PFSK-1 (cell line): ENCODE measurements at regions not wholly inside any gene's neighbourhood (a gene's known extent, or its start where the extent isn't known, plus 50 kb on each side); places are given as distances from the start of the nearest gene placed in this dataset.

ENCODE experiments used
- FOXP2 ChIP-seq: optimal IDR thresholded peaks from 2 replicates; pipeline ENCODE3; 2011; ENCODE audit warnings: borderline replicate concordance, control low read depth, inconsistent platforms; ENCODE audit not compliant: insufficient read depth; ENCODE audit errors: extremely low read length, extremely low read depth
- POLR2AphosphoS5 ChIP-seq: IDR thresholded peaks from 2 replicates; pipeline ENCODE4 v1.6.1; 2012; ENCODE audit warnings: low read depth, mild to moderate bottlenecking, control low read depth, low read length, moderate library complexity
- SIN3A ChIP-seq: IDR thresholded peaks from 2 replicates; pipeline ENCODE4 v1.6.1; 2012; ENCODE audit warnings: mild to moderate bottlenecking, low read length, moderate library complexity, borderline replicate concordance; ENCODE audit not compliant: insufficient read depth
- TAF1 ChIP-seq: IDR thresholded peaks from 2 replicates; pipeline ENCODE4 v1.6.1; 2012; ENCODE audit warnings: low read length, control low read depth, borderline replicate concordance; ENCODE audit not compliant: insufficient read depth
- TF ChIP-seq, protein P1 (sequence below), 2 experiments: IDR thresholded peaks; 2 replicates each; pipeline versions ENCODE4 v1.6.1 to v1.8.0; 2011 to 2012; ENCODE audit warnings: low read depth in 2 of 2, low read length in 2 of 2, control low read depth in 1 of 2, inconsistent platforms in 1 of 2, mild to moderate bottlenecking in 1 of 2, moderate library complexity in 1 of 2; ENCODE audit not compliant: insufficient read depth in 1 of 2

DNA sequence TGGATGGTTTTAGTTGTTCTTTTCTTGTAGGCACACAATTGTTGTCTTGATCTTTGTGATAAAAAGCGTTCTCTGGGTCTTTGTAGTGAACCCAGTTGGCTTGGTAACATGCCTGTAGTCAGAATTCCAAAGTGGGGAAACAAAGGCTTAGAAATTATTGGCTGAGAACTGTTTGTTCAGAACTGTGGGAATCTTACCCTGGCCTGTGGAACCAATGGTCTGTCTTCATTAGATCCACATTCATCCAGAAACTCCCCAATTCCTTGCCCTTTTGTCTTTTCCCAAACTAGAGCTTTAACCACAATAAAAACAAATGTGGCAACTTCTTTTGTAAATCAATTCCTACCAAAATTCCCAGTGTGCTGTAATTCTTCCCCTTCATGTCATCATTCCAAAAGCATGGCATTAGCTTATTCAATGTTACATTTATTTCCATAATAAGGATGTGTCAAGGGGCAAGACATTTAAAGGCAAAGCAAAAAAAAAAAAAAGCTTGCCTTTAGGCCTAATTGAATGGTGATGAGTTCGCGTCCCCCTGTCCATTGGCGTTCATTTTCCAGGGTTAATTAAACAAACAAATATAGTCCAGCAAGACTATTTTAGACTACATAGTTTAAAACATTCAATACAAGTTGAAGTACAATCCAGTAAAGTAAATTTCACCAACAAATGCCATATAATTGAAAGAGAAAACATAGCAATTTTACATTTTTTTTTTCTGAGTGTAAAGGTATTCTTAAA lies 249.8 kb upstream of the ZNF608 start:
- TF ChIP-seq TAF1 = no peak
- TF ChIP-seq POLR2AphosphoS5 = no peak
- TF ChIP-seq, protein P1, sequence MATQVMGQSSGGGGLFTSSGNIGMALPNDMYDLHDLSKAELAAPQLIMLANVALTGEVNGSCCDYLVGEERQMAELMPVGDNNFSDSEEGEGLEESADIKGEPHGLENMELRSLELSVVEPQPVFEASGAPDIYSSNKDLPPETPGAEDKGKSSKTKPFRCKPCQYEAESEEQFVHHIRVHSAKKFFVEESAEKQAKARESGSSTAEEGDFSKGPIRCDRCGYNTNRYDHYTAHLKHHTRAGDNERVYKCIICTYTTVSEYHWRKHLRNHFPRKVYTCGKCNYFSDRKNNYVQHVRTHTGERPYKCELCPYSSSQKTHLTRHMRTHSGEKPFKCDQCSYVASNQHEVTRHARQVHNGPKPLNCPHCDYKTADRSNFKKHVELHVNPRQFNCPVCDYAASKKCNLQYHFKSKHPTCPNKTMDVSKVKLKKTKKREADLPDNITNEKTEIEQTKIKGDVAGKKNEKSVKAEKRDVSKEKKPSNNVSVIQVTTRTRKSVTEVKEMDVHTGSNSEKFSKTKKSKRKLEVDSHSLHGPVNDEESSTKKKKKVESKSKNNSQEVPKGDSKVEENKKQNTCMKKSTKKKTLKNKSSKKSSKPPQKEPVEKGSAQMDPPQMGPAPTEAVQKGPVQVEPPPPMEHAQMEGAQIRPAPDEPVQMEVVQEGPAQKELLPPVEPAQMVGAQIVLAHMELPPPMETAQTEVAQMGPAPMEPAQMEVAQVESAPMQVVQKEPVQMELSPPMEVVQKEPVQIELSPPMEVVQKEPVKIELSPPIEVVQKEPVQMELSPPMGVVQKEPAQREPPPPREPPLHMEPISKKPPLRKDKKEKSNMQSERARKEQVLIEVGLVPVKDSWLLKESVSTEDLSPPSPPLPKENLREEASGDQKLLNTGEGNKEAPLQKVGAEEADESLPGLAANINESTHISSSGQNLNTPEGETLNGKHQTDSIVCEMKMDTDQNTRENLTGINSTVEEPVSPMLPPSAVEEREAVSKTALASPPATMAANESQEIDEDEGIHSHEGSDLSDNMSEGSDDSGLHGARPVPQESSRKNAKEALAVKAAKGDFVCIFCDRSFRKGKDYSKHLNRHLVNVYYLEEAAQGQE (IDR thresholded peaks at IDR 0.05; ENCODE audit: insufficient read depth in 1 of 2, low read depth in 2 of 2, low read length in 2 of 2) = no peak
- no peak for TF ChIP-seq FOXP2
- TF ChIP-seq SIN3A = no peak

DNA sequence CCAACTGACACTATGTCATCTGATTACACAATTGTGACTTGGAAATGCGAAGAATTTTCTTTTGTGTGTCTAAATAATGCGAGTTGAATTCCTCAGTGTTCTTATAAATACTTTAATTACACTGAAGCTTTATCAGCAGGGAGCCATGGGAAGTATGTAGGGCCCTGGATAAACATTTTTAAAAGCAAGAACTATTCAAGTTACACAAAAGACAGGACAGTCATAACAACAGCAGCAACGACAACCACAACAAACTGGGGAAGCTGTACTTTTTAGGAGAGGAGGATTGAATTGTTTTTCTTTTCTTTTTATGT lies 250.3 kb upstream of the ZNF608 start:
- TF ChIP-seq, protein P1 (IDR thresholded peaks at IDR 0.05; ENCODE audit: insufficient read depth in 1 of 2, low read depth in 2 of 2, low read length in 2 of 2) = no peak
- no peak for TF ChIP-seq TAF1
- TF ChIP-seq SIN3A = no peak
- TF ChIP-seq POLR2AphosphoS5 = no peak
- TF ChIP-seq FOXP2 = no peak

DNA sequence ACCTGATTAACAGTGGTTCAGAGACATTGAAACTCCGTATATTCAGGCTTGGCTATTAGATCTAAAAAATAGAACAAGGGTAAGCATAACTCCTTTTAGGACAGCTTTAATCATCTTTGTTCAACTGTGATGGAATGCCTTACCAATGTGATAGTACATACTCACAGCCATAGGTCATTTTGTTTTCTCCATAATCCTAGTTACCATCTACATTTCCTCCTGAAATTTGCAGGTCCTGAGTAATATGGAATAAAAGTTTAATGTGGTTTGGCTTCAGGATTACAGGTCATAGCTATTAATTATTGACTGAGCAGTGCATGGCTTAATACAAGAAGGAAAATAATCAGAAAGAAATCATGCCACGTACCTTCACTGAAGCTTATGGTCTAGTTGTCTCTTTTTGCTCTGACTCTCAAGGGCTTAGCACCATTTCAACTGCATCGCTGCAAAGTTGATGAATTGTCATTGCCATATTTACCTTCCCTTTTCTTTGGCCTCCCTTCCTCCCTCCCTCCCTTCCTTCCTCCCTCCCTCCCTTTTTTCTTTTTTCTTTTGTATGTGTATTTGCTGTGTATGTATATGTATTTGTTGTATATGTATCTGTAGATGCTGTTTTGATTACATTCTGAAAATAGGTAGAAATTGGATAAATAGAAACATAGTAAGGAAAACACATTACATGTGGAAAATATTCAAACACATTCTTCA lies 250.9 kb upstream of the ZNF608 start:
- TF ChIP-seq TAF1 = no peak
- TF ChIP-seq, protein P1 (IDR thresholded peaks at IDR 0.05; ENCODE audit: insufficient read depth in 1 of 2, low read depth in 2 of 2, low read length in 2 of 2) = no peak
- TF ChIP-seq FOXP2 = no peak
- TF ChIP-seq POLR2AphosphoS5 = no peak
- no peak for TF ChIP-seq SIN3A

DNA sequence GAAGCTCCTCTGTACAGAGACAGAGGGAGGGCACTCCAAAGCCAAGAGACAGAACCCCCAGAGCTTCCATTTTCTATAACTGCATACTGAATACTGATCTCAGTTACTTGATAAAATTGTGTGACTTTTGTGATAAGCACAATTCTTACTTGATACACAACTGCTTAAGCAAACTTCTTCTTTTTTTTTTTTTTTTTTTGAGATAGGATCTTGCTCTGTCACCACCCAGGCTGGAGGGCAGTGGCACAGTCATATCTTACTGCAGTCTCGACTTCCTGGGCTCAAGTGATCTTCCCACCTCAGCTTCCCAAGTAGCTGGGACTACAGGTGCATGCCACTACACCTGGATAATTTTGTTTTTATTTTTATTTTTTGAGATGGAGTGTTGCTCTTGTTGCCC lies 252.1 kb upstream of the ZNF608 start:
- TF ChIP-seq TAF1 = no peak
- no peak for TF ChIP-seq FOXP2
- TF ChIP-seq, protein P1 (IDR thresholded peaks at IDR 0.05; ENCODE audit: insufficient read depth in 1 of 2, low read depth in 2 of 2, low read length in 2 of 2) = no peak
